Right lobe of liver (tissue), 6 donors: ENCODE measurements at regions not wholly inside any gene's neighbourhood (a gene's known extent, or its start where the extent isn't known, plus 50 kb on each side); places are given as distances from the start of the nearest gene placed in this dataset.

Source experiments
- ATAC-seq, 4 donors: fragments of 200-7000 bp; cut with Tn5 transposase; one replicate each; pipeline ENCODE4 v1.9.1; 2020; ENCODE audit warnings: mild to moderate bottlenecking in 4 of 4, moderate library complexity in 4 of 4
- DNase-seq, 3 donors: peaks; one replicate each; pipeline ENCODE4 v3.0.0-alpha.2; 2020
- H3K27ac ChIP-seq, 3 donors: fragments of 200-600 bp; one replicate each; pipeline ENCODE4 v1.8.0; 2022
- H3K27me3 ChIP-seq, 2 donors: fragments of 200-600 bp; one replicate each; pipeline ENCODE4 v1.8.0; 2022
- H3K36me3 ChIP-seq, 4 donors: fragments of 200-600 bp; sonication (generic) in 1 of 4; one replicate each; pipeline versions ENCODE4 v1.5.1 to v1.8.0; 2017 to 2022; ENCODE audit warnings: control low read depth in 1 of 4
- H3K4me1 ChIP-seq, 4 donors: fragments of 200-600 bp; sonication (generic) in 1 of 4; one replicate each; pipeline versions ENCODE4 v1.5.1 to v1.8.0; 2017 to 2022; ENCODE audit warnings: control low read depth in 1 of 4
- H3K4me3 ChIP-seq, 3 donors: fragments of 200-600 bp; one replicate each; pipeline ENCODE4 v1.8.0; 2022
- H3K9me3 ChIP-seq, 4 donors: fragments of 200-600 bp; sonication (generic) in 1 of 4; one replicate each; pipeline versions ENCODE4 v1.5.1 to v1.8.0; 2017 to 2022; ENCODE audit warnings: control low read depth in 1 of 4
- POLR2A ChIP-seq: fragments of 450-650 bp; IDR thresholded peaks from one replicate; pipeline ENCODE4 v1.6.1; 2017; ENCODE audit warnings: antibody characterized with exemption, mild to moderate bottlenecking
- WGBS: methylation state at CpG from one replicate; pipeline ENCODE4 v1.1.6; 2018; ENCODE audit warnings: low coverage, low lambda C conversion rate; ENCODE audit not compliant: insufficient coverage; ENCODE audit errors: missing lambda C conversion rate; 5-methylcytosine and 5-hydroxymethylcytosine counted together
- intact Hi-C, 2 donors: fragments of 100-400 bp; cut with DNase I; formaldehyde crosslinking; loops; one replicate each; pipeline versions ENCODE4 v1.11.2 to v1.14.1; 2022
- TF ChIP-seq, protein P1 (sequence below), 4 donors: fragments of 200-600 bp in 3 of 4; fragments of 450-650 bp in 1 of 4; IDR thresholded peaks; one replicate each; pipeline versions ENCODE4 v1.5.1 to v1.8.0; 2016 to 2022; ENCODE audit warnings: antibody characterized with exemption in 4 of 4, mild to moderate bottlenecking in 2 of 4
- donor health status: DM: no; HTN: yes; CAD: no.
- donor health status: DM: no; HTN: no; CAD: no.
- donor health status: DM: no; HTN: no; CAD: no.
- donor health status: DM: no; HTN: yes; CAD: no.
- donor health status: DM: no; HTN: yes; CAD: no.

DNA sequence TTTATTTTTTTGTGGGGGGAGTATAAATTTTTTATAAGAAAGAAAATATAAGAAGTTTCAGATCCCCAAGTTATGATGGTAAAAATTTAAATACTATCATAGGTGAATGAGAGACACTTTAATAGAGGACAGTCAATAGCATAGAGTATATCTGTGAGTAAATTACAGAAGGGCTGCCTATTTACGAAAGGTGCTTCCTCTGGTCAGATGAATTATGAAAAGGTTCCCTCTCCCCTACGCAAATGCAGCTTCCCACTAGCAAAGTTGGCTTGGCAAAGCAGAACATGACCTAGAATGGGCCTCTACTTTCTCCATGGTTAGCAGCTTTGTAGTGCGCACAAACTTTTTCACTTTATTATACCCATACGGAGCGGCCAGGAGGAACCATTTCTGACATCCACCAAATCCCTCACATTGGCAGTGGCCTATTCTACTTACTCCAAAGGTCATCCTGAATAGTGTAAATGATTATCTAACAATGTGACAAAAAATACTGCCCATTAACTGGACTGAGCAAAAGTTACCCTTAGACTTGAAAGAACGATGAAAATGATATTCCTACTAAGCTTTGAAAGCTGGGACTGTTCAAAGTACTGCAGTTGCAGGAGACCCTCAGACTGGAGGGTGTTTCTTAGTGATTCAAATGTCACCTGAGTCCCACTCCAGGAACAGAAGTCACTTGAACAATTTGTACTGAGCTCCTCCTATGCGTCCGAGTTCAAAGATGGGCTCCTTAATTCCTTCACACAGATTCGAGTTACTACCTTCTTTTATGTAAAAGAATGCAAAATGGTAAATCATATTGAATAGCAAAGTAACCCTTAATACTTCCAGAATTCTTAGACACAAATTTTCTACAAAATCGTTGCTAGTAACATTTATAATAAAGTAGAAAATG, 148.5 kb downstream of the NOL4 start:
- WGBS: 45% methylated on average over 10 of the region's 10 CpGs
- DNase-seq (no peak), ATAC-seq (peak; percentile 75 to 98 (median 88))
- intact Hi-C loops: no loop called here
- Histone ChIP-seq H3K27ac (no peak overlapping the region), H3K4me1 (peaks cover 0 to 4% (median 0%) of the 10 kb centered on the region in 4 donors), H3K36me3 (no peaks in the 10 kb centered on the region), H3K9me3 (no peaks in the 10 kb centered on the region), H3K27me3 (no peaks in the 10 kb centered on the region), H3K4me3 (no peak overlapping the region)
- TF ChIP-seq, protein P1, sequence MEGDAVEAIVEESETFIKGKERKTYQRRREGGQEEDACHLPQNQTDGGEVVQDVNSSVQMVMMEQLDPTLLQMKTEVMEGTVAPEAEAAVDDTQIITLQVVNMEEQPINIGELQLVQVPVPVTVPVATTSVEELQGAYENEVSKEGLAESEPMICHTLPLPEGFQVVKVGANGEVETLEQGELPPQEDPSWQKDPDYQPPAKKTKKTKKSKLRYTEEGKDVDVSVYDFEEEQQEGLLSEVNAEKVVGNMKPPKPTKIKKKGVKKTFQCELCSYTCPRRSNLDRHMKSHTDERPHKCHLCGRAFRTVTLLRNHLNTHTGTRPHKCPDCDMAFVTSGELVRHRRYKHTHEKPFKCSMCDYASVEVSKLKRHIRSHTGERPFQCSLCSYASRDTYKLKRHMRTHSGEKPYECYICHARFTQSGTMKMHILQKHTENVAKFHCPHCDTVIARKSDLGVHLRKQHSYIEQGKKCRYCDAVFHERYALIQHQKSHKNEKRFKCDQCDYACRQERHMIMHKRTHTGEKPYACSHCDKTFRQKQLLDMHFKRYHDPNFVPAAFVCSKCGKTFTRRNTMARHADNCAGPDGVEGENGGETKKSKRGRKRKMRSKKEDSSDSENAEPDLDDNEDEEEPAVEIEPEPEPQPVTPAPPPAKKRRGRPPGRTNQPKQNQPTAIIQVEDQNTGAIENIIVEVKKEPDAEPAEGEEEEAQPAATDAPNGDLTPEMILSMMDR (IDR thresholded peaks at IDR 0.05): no peak
- peak; percentile 24 for TF ChIP-seq POLR2A

DNA sequence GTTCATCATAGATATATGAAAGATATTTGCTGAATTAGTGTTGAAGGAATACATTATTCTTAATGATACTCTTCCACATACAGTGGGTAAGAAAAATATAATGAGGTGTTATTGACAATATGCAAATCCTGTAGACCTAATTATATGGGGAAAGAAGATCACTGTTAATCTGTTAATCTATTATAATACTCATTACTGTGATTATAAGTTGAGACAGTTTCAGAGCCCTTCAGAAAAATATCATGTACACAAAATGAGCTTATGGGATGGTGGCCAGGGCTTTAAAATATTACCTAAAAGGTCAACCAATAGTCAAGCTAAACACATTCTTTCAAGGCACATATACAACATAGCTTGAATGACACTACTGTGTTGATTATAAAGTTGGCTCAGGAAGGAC, 163.5 kb downstream of the NOL4 start:
- no peaks in the 10 kb centered on the region for H3K36me3 ChIP-seq
- no peaks in the 10 kb centered on the region for H3K27me3 ChIP-seq
- H3K27ac ChIP-seq: no peak overlapping the region
- no peaks in the 10 kb centered on the region for H3K4me1 ChIP-seq
- intact Hi-C loops: no loop called here
- H3K9me3 ChIP-seq: no peaks in the 10 kb centered on the region
- DNase-seq (no peak), ATAC-seq (no peak)
- no peak overlapping the region for H3K4me3 ChIP-seq
- TF ChIP-seq POLR2A: no peak
- TF ChIP-seq, protein P1 (IDR thresholded peaks at IDR 0.05): no peak

DNA sequence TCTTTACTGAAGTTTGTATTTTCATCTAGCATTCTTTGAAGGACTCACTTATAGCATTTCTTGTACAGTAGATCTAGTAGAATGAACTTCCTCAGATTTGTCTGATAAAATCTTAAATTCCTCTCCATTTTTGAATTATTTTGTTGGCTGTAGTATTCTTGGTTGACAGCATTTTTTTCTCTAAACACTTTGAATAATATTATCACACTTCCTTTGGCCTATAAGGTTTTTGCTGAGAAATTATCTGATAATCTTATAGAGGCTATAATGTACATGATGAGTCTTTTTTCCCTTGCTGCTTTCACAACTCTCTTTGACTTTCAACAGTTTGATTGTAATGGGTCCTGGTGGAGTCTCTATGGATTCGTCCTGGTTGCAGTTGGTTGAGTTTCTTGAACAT, 169.5 kb downstream of the NOL4 start:
- Histone ChIP-seq H3K4me3 (no peak overlapping the region), H3K9me3 (no peaks in the 10 kb centered on the region), H3K4me1 (no peaks in the 10 kb centered on the region), H3K27me3 (no peaks in the 10 kb centered on the region), H3K27ac (no peak overlapping the region), H3K36me3 (no peaks in the 10 kb centered on the region)
- 56% methylated on average over 1 of the region's 1 CpG for WGBS
- ATAC-seq: no peak
- no peak for DNase-seq
- TF ChIP-seq, protein P1 (IDR thresholded peaks at IDR 0.05): no peak
- TF ChIP-seq POLR2A: no peak
- intact Hi-C loops: no loop called here

DNA sequence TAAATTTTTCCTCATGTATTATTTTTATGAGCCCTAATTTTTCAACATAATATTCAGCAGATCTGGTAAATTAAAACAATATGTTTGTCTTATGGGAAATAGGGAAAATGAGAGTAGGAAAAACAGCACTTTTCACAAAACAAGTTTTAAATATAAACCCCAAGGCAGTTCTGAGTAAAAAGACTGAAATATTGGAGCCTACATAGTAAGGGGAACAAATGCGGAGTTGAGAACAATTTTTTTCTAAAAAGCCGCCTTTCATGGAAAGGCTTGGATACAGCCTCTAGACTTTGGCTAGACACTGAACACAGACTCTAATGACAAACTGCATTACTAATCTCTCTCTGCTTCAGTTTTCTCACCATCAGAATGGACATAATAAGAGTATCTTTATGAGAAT, 174.1 kb downstream of the NOL4 start:
- ATAC-seq (no peak), DNase-seq (no peak)
- TF ChIP-seq POLR2A: no peak
- TF ChIP-seq, protein P1 (IDR thresholded peaks at IDR 0.05): no peak
- no peak overlapping the region for H3K27ac ChIP-seq
- H3K36me3 ChIP-seq: no peaks in the 10 kb centered on the region
- H3K4me3 ChIP-seq: no peak overlapping the region
- H3K9me3 ChIP-seq: no peaks in the 10 kb centered on the region
- H3K27me3 ChIP-seq: no peaks in the 10 kb centered on the region
- WGBS: 86% methylated on average over 2 of the region's 2 CpGs
- intact Hi-C loops: no loop called here
- H3K4me1 ChIP-seq: no peaks in the 10 kb centered on the region
